ENCODE measurements at regions not wholly inside any gene's neighbourhood (a gene's known extent, or its start where the extent isn't known, plus 50 kb on each side); places are given as distances from the start of the nearest gene placed in this dataset.

- no peak for TF ChIP-seq CTCF (IDR thresholded peaks at IDR 0.05; ENCODE audit: insufficient read depth, low read length, poor library complexity, severe bottlenecking)
- no peak for TF ChIP-seq EZH2phosphoT487 (conservative IDR thresholded peaks at IDR 0.05; ENCODE audit: low read length)
These were observed 174.9 kb upstream of the CTSO start for GRCh38 chr4:156128616-156129015.
